H9 (cell line): ENCODE measurements at regions not wholly inside any gene's neighbourhood (a gene's known extent, or its start where the extent isn't known, plus 50 kb on each side); places are given as distances from the start of the nearest gene placed in this dataset.

Source experiments
- DNase-seq: peaks from one replicate; pipeline ENCODE4 v3.0.0-alpha.2; 2017
- H2AFZ ChIP-seq: one replicate; pipeline ENCODE4 v1.6.1; 2013; ENCODE audit warnings: mild to moderate bottlenecking, low read length, control low read depth, moderate library complexity
- H2AK5ac ChIP-seq: 2 replicates; pipeline ENCODE4 v1.6.1; 2013; ENCODE audit warnings: low read length, control low read depth, mixed read lengths; ENCODE audit not compliant: insufficient read length
- H2BK120ac ChIP-seq: one replicate; pipeline ENCODE4 v1.6.1; 2013; ENCODE audit warnings: low read depth, mild to moderate bottlenecking, low read length, control low read depth, inconsistent platforms; ENCODE audit not compliant: poor library complexity, severe bottlenecking
- H2BK12ac ChIP-seq: 2 replicates; pipeline ENCODE4 v1.6.1; 2013; ENCODE audit warnings: low read length, control low read depth, mixed read lengths, low read depth; ENCODE audit not compliant: insufficient read length
- H2BK15ac ChIP-seq: 2 replicates; pipeline ENCODE4 v1.6.1; 2013; ENCODE audit warnings: low read depth, low read length, control low read depth
- H2BK20ac ChIP-seq: one replicate; pipeline ENCODE4 v1.6.1; 2013; ENCODE audit warnings: low read depth, mild to moderate bottlenecking, low read length, control low read depth, inconsistent platforms; ENCODE audit not compliant: poor library complexity, severe bottlenecking
- H2BK5ac ChIP-seq: 2 replicates; pipeline ENCODE4 v1.6.1; 2013; ENCODE audit warnings: low read length, control low read depth, mixed read lengths; ENCODE audit not compliant: insufficient read length
- H3K14ac ChIP-seq: 2 replicates; pipeline ENCODE4 v1.6.1; 2013; ENCODE audit warnings: low read length, control low read depth; ENCODE audit not compliant: insufficient read depth
- H3K18ac ChIP-seq: 2 replicates; pipeline ENCODE4 v1.6.1; 2013; ENCODE audit warnings: low read depth, mild to moderate bottlenecking, mixed read lengths, low read length, control low read depth; ENCODE audit not compliant: insufficient read length
- H3K23ac ChIP-seq: 2 replicates; pipeline ENCODE4 v1.6.1; 2013; ENCODE audit warnings: low read length, control low read depth, mixed read lengths, low read depth; ENCODE audit not compliant: insufficient read length
- H3K23me2 ChIP-seq: 2 replicates; pipeline ENCODE4 v1.6.1; 2013; ENCODE audit warnings: low read depth, mild to moderate bottlenecking, mixed read lengths, low read length, control low read depth; ENCODE audit not compliant: insufficient read length, poor library complexity, severe bottlenecking
- H3K27ac ChIP-seq: 2 replicates; pipeline ENCODE4 v1.5.1; 2013; ENCODE audit warnings: low read length, control low read depth, mixed read lengths, low read depth; ENCODE audit not compliant: insufficient read length
- H3K27me3 ChIP-seq: 2 replicates; pipeline ENCODE4 v1.6.1; 2013; ENCODE audit warnings: low read length, control low read depth, inconsistent platforms; ENCODE audit not compliant: insufficient read depth
- H3K4ac ChIP-seq: 2 replicates; pipeline ENCODE4 v1.6.1; 2013; ENCODE audit warnings: low read depth, mild to moderate bottlenecking, control low read depth, inconsistent platforms, low read length, moderate library complexity
- H3K4me1 ChIP-seq: 2 replicates; pipeline ENCODE4 v1.6.1; 2013; ENCODE audit warnings: low read length, control low read depth, inconsistent platforms; ENCODE audit not compliant: insufficient read depth
- H3K4me2 ChIP-seq: 2 replicates; pipeline ENCODE4 v1.6.1; 2013; ENCODE audit warnings: low read length, control low read depth, mixed read lengths; ENCODE audit not compliant: insufficient read length, insufficient read depth
- H3K56ac ChIP-seq: 2 replicates; pipeline ENCODE4 v1.6.1; 2013; ENCODE audit warnings: low read depth, mild to moderate bottlenecking, mixed read lengths, low read length, control low read depth; ENCODE audit not compliant: insufficient read length
- H3K79me1 ChIP-seq: 2 replicates; pipeline ENCODE4 v1.6.1; 2013; ENCODE audit warnings: low read depth, mild to moderate bottlenecking, moderate library complexity, low read length, control low read depth, inconsistent platforms; ENCODE audit not compliant: insufficient read depth, poor library complexity, severe bottlenecking
- H3K79me2 ChIP-seq: 2 replicates; pipeline ENCODE4 v1.6.1; 2013; ENCODE audit warnings: low read length, control low read depth, inconsistent platforms; ENCODE audit not compliant: insufficient read depth
- H3K9ac ChIP-seq: 2 replicates; pipeline ENCODE4 v1.6.1; 2013; ENCODE audit warnings: low read length, control low read depth, mixed read lengths; ENCODE audit not compliant: insufficient read length; ENCODE audit errors: extremely low read depth
- H3K9me3 ChIP-seq: one replicate; pipeline ENCODE4 v1.6.1; 2013; ENCODE audit warnings: low read depth, low read length, inconsistent platforms; ENCODE audit not compliant: control insufficient read depth
- H3T11ph ChIP-seq: one replicate; pipeline ENCODE4 v1.6.1; 2013; ENCODE audit warnings: mild to moderate bottlenecking, low read length, control low read depth, inconsistent platforms
- H4K20me1 ChIP-seq: one replicate; pipeline ENCODE4 v1.6.1; 2013; ENCODE audit not compliant: control insufficient read depth, insufficient read length, insufficient read depth
- H4K5ac ChIP-seq: 2 replicates; pipeline ENCODE4 v1.6.1; 2013; ENCODE audit warnings: low read depth, mild to moderate bottlenecking, mixed read lengths, low read length, control low read depth; ENCODE audit not compliant: insufficient read length
- H4K8ac ChIP-seq: replicated peaks from 2 replicates; pipeline ENCODE4 v1.6.1; 2013; ENCODE audit warnings: low read length, control low read depth, mixed read lengths, low read depth; ENCODE audit not compliant: insufficient read length
- H4K91ac ChIP-seq: 2 replicates; pipeline ENCODE4 v1.6.1; 2013; ENCODE audit warnings: low read depth, mild to moderate bottlenecking, moderate library complexity, mixed read lengths, low read length, control low read depth; ENCODE audit not compliant: insufficient read length
- H3K27ac Mint-ChIP-seq, 3 experiments: 2 replicates in 2 of 3; 3 replicates in 1 of 3; pipeline ENCODE4 v1.8.0; 2020 to 2021; ENCODE audit warnings: mixed read lengths in 3 of 3, mild to moderate bottlenecking in 1 of 3, moderate library complexity in 1 of 3
- H3K27me3 Mint-ChIP-seq: 2 replicates; pipeline ENCODE4 v1.8.0; 2021; ENCODE audit warnings: low read depth, mild to moderate bottlenecking, moderate library complexity, mixed read lengths
- H3K36me3 Mint-ChIP-seq, 3 experiments: 2 replicates in 2 of 3; 3 replicates in 1 of 3; pipeline ENCODE4 v1.8.0; 2020 to 2021; ENCODE audit warnings: low read depth in 3 of 3, mixed read lengths in 3 of 3; ENCODE audit not compliant: insufficient read depth in 1 of 3
- H3K4me1 Mint-ChIP-seq, 2 experiments: 2 replicates each; pipeline ENCODE4 v1.8.0; 2020; ENCODE audit warnings: mixed read lengths in 2 of 2
- H3K4me3 Mint-ChIP-seq, 2 experiments: 2 replicates in 1 of 2; 3 replicates in 1 of 2; pipeline ENCODE4 v1.8.0; 2020 to 2021; ENCODE audit warnings: mild to moderate bottlenecking in 2 of 2, mixed read lengths in 2 of 2, moderate library complexity in 1 of 2
- H3K9me3 Mint-ChIP-seq, 2 experiments: 2 replicates in 1 of 2; 3 replicates in 1 of 2; pipeline ENCODE4 v1.8.0; 2020; ENCODE audit warnings: mild to moderate bottlenecking in 2 of 2, mixed read lengths in 2 of 2, moderate library complexity in 1 of 2
- CTCF ChIP-seq: fragments of 200-600 bp; sonication (generic); conservative IDR thresholded peaks from 3 replicates; pipeline ENCODE4 v1.8.0; 2021; ENCODE audit warnings: antibody characterized with exemption, mild to moderate bottlenecking

GRCh38 chr3:28149960-28150359 is 91.5 kb upstream of the CMC1 start:
- H3K4ac ChIP-seq: no peak overlapping the region
- H3K23ac ChIP-seq: no peak overlapping the region
- H3K56ac ChIP-seq: no peak overlapping the region
- Mint-ChIP-seq H3K27ac (no peak overlapping the region), H3K27me3 (no peaks in the 10 kb centered on the region), H3K4me3 (no peak overlapping the region), H3K36me3 (peaks cover 2 to 8% (median 2%) of the 10 kb centered on the region in 3 experiments; a peak in 4 of 7 replicates), H3K9me3 (peaks cover 7 to 10% of the 10 kb centered on the region in 2 experiments; a peak in 4 of 5 replicates), H3K4me1 (no peaks in the 10 kb centered on the region)
- no peak overlapping the region for H3K14ac ChIP-seq
- no peak overlapping the region for H3K4me2 ChIP-seq
- no peak overlapping the region for H3T11ph ChIP-seq
- H2BK5ac ChIP-seq: no peak overlapping the region
- no peaks in the 10 kb centered on the region for H3K79me2 ChIP-seq
- H2BK20ac ChIP-seq: no peak overlapping the region
- no peak overlapping the region for H2BK15ac ChIP-seq
- H4K8ac ChIP-seq: no peak overlapping the region
- H3K9ac ChIP-seq: no peak overlapping the region
- H4K5ac ChIP-seq: no peak overlapping the region
- no peak overlapping the region for H2AK5ac ChIP-seq
- H4K91ac ChIP-seq: no peak overlapping the region
- H2BK120ac ChIP-seq: no peak overlapping the region
- no peak overlapping the region for H2AFZ ChIP-seq
- H4K20me1 ChIP-seq: no peaks in the 10 kb centered on the region
- H3K9me3 ChIP-seq: no peaks in the 10 kb centered on the region
- no peak overlapping the region for H2BK12ac ChIP-seq
- no peaks in the 10 kb centered on the region for H3K27me3 ChIP-seq
- H3K4me1 ChIP-seq: no peaks in the 10 kb centered on the region
- H3K27ac ChIP-seq: no peak overlapping the region
- no peak for TF ChIP-seq CTCF
- H3K18ac ChIP-seq: no peak overlapping the region
- DNase-seq: no peak
- no peaks in the 10 kb centered on the region for H3K23me2 ChIP-seq
- H3K79me1 ChIP-seq: no peaks in the 10 kb centered on the region
